ENCODE measurements at regions not wholly inside any gene's neighbourhood (a gene's known extent, or its start where the extent isn't known, plus 50 kb on each side); places are given as distances from the start of the nearest gene placed in this dataset.

- in situ Hi-C loops (cut with HindIII; ENCODE audit: low sequenced_read_pairs) = no loop called here
These were observed 189.0 kb upstream of the CDKN3 start for GRCh38 chr14:54207476-54208462.

- in situ Hi-C loops (cut with HindIII; ENCODE audit: low sequenced_read_pairs) = no loop called here
These were observed 188.1 kb upstream of the CDKN3 start for GRCh38 chr14:54208751-54209150.

GRCh38 chr14:54209511-54210250 is 187.1 kb upstream of the CDKN3 start:
- in situ Hi-C loops (cut with HindIII; ENCODE audit: low sequenced_read_pairs) = no loop called here

DNA sequence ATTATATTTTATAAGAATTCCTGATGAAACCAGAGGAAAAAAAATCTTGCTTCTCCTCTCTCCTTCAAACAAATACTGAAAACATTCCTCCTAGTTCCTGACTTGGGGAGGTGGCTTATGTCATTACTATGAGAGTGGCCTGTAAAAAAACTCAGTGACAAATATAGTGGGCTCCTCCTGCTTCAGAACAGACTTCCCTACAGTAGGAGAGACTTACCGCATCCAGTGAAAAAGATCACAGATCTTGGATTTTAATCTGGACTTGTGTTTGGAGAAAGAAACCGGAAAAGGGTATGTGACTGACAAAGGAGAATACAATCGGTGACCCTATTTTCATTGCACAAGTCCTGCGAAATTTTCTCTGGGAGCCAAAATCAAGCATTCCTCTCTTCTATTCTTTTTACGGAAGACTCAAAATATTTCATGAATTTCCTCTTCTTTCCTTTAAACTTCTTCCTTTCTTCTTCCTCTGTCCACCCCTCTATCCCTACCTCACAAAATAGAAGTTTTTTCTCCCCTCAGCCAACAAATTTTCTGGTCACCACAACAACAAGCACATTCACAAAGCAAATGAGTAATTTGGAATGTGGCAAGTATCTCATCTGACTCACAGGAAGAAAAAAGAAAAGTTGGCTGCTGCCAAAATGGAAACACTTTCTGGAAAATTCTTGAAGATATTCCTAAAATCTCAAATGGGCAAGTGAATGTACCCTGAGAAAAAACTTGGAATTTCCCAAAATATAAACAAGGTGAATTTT is 185.1 kb upstream of the CDKN3 start:
- in situ Hi-C loops (cut with HindIII; ENCODE audit: low sequenced_read_pairs) = no loop called here

- in situ Hi-C loops (cut with HindIII; ENCODE audit: low sequenced_read_pairs) = no loop called here
These were observed 183.3 kb upstream of the CDKN3 start for GRCh38 chr14:54213536-54213935.

- in situ Hi-C loops (cut with HindIII; ENCODE audit: low sequenced_read_pairs) = no loop called here
These were observed 180.0 kb upstream of the CDKN3 start for GRCh38 chr14:54216827-54217226.

DNA sequence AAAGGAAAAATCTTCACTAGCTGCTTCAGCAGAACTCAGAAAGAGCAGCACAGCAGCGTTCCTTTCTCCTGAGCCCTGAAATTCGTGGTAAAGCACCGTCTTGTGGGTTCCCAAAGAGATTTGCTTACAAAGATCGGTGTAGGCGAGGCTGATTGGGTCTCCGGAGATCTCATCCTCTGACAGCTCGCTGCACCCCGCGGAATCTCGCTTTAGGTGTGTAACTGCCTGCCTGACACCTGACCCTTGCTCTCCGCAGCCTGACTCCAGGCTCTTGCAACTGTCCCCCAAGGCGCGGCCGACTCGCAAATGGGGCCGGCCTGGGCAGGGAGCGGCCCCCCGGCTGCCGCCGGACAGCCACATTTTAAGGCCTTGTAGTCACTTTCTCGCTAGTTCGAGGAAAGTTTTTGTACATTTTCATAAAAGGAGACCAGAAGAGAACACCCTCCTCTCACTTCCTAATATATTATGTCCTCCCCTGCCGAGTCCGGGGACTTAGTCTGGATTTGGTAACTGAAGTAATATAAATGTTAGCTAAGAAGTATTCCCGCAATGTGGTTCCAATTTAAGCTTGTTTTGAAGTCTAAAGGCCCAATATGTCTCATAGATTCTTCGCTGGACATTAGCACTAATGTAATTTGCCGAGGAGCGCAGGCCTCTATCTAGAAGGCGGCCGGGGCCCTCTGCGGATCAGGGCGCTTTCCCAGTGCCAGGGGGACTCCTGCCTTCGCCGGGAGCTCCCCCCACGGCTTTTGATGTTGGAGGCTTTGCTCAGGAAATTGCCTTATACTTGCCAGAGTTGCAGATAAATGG is 177.3 kb upstream of the CDKN3 start:
- in situ Hi-C loops (cut with HindIII; ENCODE audit: low sequenced_read_pairs) = no loop called here

GRCh38 chr14:54220071-54220703 is 176.6 kb upstream of the CDKN3 start:
- in situ Hi-C loops (cut with HindIII; ENCODE audit: low sequenced_read_pairs) = no loop called here

DNA sequence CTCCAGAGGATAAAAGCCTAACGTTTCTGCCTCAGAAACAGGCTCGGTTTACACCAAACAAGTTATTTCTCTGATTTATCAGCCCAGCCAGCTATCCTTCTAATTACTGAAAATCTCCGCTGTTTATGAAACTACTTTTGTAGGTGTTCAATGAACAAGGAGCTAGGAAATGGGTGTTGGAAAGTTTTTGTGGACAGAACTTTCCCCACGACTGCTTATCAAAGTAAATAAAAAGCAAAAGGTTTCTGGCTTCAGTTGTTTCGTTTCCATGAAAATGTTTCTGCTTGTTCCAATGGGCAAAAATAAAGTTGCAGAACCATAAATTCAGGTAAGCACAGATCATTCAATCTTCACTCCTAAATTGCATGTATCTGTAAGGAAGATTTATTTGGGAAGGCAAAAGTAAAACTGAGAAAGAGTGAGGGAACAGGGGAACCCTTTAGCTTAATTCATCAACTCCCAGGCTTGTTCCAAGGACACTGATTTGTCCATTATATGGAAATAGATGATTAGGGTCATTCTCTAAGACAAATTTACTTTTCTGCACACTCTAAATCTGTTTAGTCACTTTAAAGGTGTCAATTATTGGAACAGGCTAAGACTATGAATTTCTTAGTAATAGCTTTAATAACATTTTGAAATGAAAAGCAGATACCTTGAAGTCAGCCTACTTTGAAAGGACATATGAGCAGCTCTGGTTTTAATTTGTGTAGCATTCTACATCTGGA is 175.9 kb upstream of the CDKN3 start:
- in situ Hi-C loops (cut with HindIII; ENCODE audit: low sequenced_read_pairs) = no loop called here

- in situ Hi-C loops (cut with HindIII; ENCODE audit: low sequenced_read_pairs) = no loop called here
These were observed 175.4 kb upstream of the CDKN3 start for GRCh38 chr14:54221432-54221803.

GRCh38 chr14:54221971-54222370 is 174.8 kb upstream of the CDKN3 start:
- in situ Hi-C loops (cut with HindIII; ENCODE audit: low sequenced_read_pairs) = no loop called here

- in situ Hi-C loops (cut with HindIII; ENCODE audit: low sequenced_read_pairs) = no loop called here
These were observed 172.9 kb upstream of the CDKN3 start for GRCh38 chr14:54223831-54224402.

- in situ Hi-C loops (cut with HindIII; ENCODE audit: low sequenced_read_pairs) = no loop called here
These were observed 171.2 kb upstream of the CDKN3 start for GRCh38 chr14:54225457-54226060.

GRCh38 chr14:54226103-54226502 is 170.7 kb upstream of the CDKN3 start:
- in situ Hi-C loops (cut with HindIII; ENCODE audit: low sequenced_read_pairs) = no loop called here

GRCh38 chr14:54226558-54226957 is 170.2 kb upstream of the CDKN3 start:
- in situ Hi-C loops (cut with HindIII; ENCODE audit: low sequenced_read_pairs) = no loop called here

GRCh38 chr14:54229136-54229535 is 167.7 kb upstream of the CDKN3 start:
- in situ Hi-C loops (cut with HindIII; ENCODE audit: low sequenced_read_pairs) = no loop called here

DNA sequence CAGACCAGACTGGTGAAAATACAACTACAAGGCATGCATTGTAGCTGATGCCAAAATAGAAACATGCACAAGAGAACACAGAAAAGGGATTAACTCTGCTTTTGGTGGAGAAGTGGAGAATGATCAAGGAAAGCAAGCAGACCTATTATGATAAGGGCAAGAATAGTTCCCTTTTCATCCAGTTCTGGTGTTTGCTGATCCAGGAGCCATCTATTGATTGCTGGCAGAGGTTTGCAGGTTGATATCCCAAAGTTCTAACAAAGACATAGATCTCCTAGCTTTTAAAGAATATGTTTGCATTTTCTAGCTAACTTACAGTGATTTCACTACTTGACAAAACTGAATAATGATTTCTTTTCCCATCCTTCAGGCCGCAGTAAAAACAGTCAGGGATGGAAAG is 166.2 kb upstream of the CDKN3 start:
- in situ Hi-C loops (cut with HindIII; ENCODE audit: low sequenced_read_pairs) = no loop called here

DNA sequence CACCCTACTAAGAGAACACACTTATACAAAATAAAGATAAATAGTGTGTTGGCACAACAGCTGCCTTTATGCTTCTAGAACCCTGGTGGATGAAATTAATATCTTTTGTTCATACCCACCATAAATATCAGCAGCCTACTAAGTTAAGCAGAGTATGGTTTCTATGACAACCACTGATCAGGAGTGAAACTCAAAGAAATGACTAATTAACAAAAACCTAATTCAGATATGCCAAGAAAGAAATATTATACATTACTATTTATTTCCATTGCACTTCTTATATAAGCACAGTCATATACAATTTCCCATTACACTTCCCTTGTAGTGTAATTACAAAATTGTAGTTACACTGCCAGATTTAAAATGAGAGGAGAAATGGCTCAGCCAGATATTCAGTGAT is 164.1 kb upstream of the CDKN3 start:
- in situ Hi-C loops (cut with HindIII; ENCODE audit: low sequenced_read_pairs) = no loop called here

DNA sequence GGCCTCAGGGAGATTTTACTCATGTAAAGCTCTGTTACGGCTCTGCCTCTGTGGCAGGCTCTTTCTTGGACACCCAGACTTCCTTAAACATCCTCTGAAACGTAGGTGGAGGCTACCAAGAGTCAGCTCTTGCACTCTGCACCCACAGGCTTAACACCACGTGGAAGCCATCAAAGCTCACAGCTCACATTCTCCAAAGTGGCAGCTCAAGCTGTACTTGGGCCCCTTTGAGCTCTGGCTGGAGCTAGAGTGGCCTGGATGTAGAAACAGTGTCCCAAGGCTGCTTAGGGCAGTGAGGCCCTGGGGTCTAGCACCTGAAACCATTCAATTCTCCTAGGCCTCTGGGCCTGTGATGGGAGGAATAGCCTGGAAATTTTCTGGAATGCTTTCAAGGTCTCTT is 155.3 kb upstream of the CDKN3 start:
- in situ Hi-C loops (cut with HindIII; ENCODE audit: low sequenced_read_pairs) = no loop called here
